ENCODE measurements at regions not wholly inside any gene's neighbourhood (a gene's known extent, or its start where the extent isn't known, plus 50 kb on each side); places are given as distances from the start of the nearest gene placed in this dataset.

GRCh38 chr2:163428187-163428586 is 307.6 kb downstream of the FIGN start:
- Mint-ChIP-seq H3K27me3 (no peaks in the 10 kb centered on the region), H3K36me3 (ENCODE audit: insufficient read depth) (peaks cover 3% of the 10 kb centered on the region), H3K4me1 (ENCODE audit: low read depth in 2 of 2) (no peaks in the 10 kb centered on the region), H3K27ac (no peak overlapping the region), H3K9me3 (peaks cover 11 to 12% of the 10 kb centered on the region in 2 donors), H3K4me3 (no peak overlapping the region)
- ATAC-seq (replicated peaks), result no peak
- no peak for DNase-seq

- DNase-seq, result no peak
- H3K4me3 Mint-ChIP-seq, result no peak overlapping the region
- H3K27me3 Mint-ChIP-seq, result no peaks in the 10 kb centered on the region
- H3K4me1 Mint-ChIP-seq (ENCODE audit: low read depth in 2 of 2), result no peaks in the 10 kb centered on the region
- ATAC-seq (replicated peaks), result no peak
- no peaks in the 10 kb centered on the region for H3K36me3 Mint-ChIP-seq (ENCODE audit: insufficient read depth)
- peaks cover 4 to 8% of the 10 kb centered on the region in 2 donors for H3K9me3 Mint-ChIP-seq
- no peak overlapping the region for H3K27ac Mint-ChIP-seq
Measured at GRCh38 chr2:163420604-163421003, 315.2 kb downstream of the FIGN start.

- DNase-seq, result no peak
- Mint-ChIP-seq H3K4me1 (ENCODE audit: low read depth in 2 of 2) (no peaks in the 10 kb centered on the region), H3K4me3 (no peak overlapping the region), H3K27ac (no peak overlapping the region), H3K27me3 (no peaks in the 10 kb centered on the region), H3K36me3 (ENCODE audit: insufficient read depth) (no peaks in the 10 kb centered on the region), H3K9me3 (peaks cover 8% of the 10 kb centered on the region in 2 donors)
- no peak for ATAC-seq (replicated peaks)
Measured at GRCh38 chr2:163419000-163419830, 316.6 kb downstream of the FIGN start.

- ATAC-seq (replicated peaks) (no peak), DNase-seq (no peak)
- H3K4me1 Mint-ChIP-seq (ENCODE audit: low read depth in 2 of 2), result no peaks in the 10 kb centered on the region
- peaks cover 7 to 8% of the 10 kb centered on the region in 2 donors for H3K9me3 Mint-ChIP-seq
- H3K36me3 Mint-ChIP-seq (ENCODE audit: insufficient read depth), result no peaks in the 10 kb centered on the region
- H3K4me3 Mint-ChIP-seq, result no peak overlapping the region
- H3K27me3 Mint-ChIP-seq, result no peaks in the 10 kb centered on the region
- no peak overlapping the region for H3K27ac Mint-ChIP-seq
Measured at GRCh38 chr2:163417596-163418337, 318.0 kb downstream of the FIGN start.

- no peaks in the 10 kb centered on the region for H3K36me3 Mint-ChIP-seq (ENCODE audit: insufficient read depth)
- ATAC-seq (replicated peaks) (no peak), DNase-seq (no peak)
- H3K4me1 Mint-ChIP-seq (ENCODE audit: low read depth in 2 of 2), result no peaks in the 10 kb centered on the region
- H3K27ac Mint-ChIP-seq, result no peak overlapping the region
- no peaks in the 10 kb centered on the region for H3K27me3 Mint-ChIP-seq
- no peak overlapping the region for H3K4me3 Mint-ChIP-seq
- peaks cover 13 to 15% of the 10 kb centered on the region in 2 donors for H3K9me3 Mint-ChIP-seq
Measured at GRCh38 chr2:163414121-163414520, 321.7 kb downstream of the FIGN start.

- DNase-seq (no peak), ATAC-seq (replicated peaks) (no peak)
- H3K27me3 Mint-ChIP-seq, result no peaks in the 10 kb centered on the region
- no peaks in the 10 kb centered on the region for H3K36me3 Mint-ChIP-seq (ENCODE audit: insufficient read depth)
- H3K9me3 Mint-ChIP-seq, result peaks cover 13 to 20% of the 10 kb centered on the region in 2 donors
- no peak overlapping the region for H3K4me3 Mint-ChIP-seq
- no peaks in the 10 kb centered on the region for H3K4me1 Mint-ChIP-seq (ENCODE audit: low read depth in 2 of 2)
- H3K27ac Mint-ChIP-seq, result no peak overlapping the region
Measured at GRCh38 chr2:163407296-163407695, 328.5 kb downstream of the FIGN start.

- DNase-seq (no peak), ATAC-seq (replicated peaks) (no peak)
- no peak overlapping the region for H3K27ac Mint-ChIP-seq
- no peaks in the 10 kb centered on the region for H3K27me3 Mint-ChIP-seq
- no peak overlapping the region for H3K4me3 Mint-ChIP-seq
- no peaks in the 10 kb centered on the region for H3K4me1 Mint-ChIP-seq (ENCODE audit: low read depth in 2 of 2)
- H3K9me3 Mint-ChIP-seq, result peaks cover 8 to 15% of the 10 kb centered on the region in 2 donors
- H3K36me3 Mint-ChIP-seq (ENCODE audit: insufficient read depth), result no peaks in the 10 kb centered on the region
Measured at GRCh38 chr2:163405298-163405697, 330.5 kb downstream of the FIGN start.

- DNase-seq (no peak), ATAC-seq (replicated peaks) (no peak)
- H3K4me1 Mint-ChIP-seq (ENCODE audit: low read depth in 2 of 2), result no peaks in the 10 kb centered on the region
- H3K27me3 Mint-ChIP-seq, result no peaks in the 10 kb centered on the region
- H3K4me3 Mint-ChIP-seq, result no peak overlapping the region
- H3K27ac Mint-ChIP-seq, result no peak overlapping the region
- H3K9me3 Mint-ChIP-seq, result no peaks in the 10 kb centered on the region
- H3K36me3 Mint-ChIP-seq (ENCODE audit: insufficient read depth), result no peaks in the 10 kb centered on the region
Measured at GRCh38 chr2:163401481-163401880, 334.3 kb downstream of the FIGN start.

GRCh38 chr2:163397451-163397850 is 338.4 kb downstream of the FIGN start:
- H3K27me3 Mint-ChIP-seq, result no peaks in the 10 kb centered on the region
- no peak overlapping the region for H3K27ac Mint-ChIP-seq
- DNase-seq, result no peak
- no peak overlapping the region for H3K4me3 Mint-ChIP-seq
- no peaks in the 10 kb centered on the region for H3K4me1 Mint-ChIP-seq (ENCODE audit: low read depth in 2 of 2)
- no peaks in the 10 kb centered on the region for H3K9me3 Mint-ChIP-seq
- no peak for ATAC-seq (replicated peaks)
- H3K36me3 Mint-ChIP-seq (ENCODE audit: insufficient read depth), result no peaks in the 10 kb centered on the region

- DNase-seq (no peak), ATAC-seq (replicated peaks) (no peak)
- H3K4me3 Mint-ChIP-seq, result no peak overlapping the region
- no peaks in the 10 kb centered on the region for H3K27me3 Mint-ChIP-seq
- no peaks in the 10 kb centered on the region for H3K36me3 Mint-ChIP-seq (ENCODE audit: insufficient read depth)
- no peaks in the 10 kb centered on the region for H3K4me1 Mint-ChIP-seq (ENCODE audit: low read depth in 2 of 2)
- no peaks in the 10 kb centered on the region for H3K9me3 Mint-ChIP-seq
- no peak overlapping the region for H3K27ac Mint-ChIP-seq
Measured at GRCh38 chr2:163395602-163396001, 340.2 kb downstream of the FIGN start.

GRCh38 chr2:163389838-163390237 is 346.0 kb downstream of the FIGN start:
- Mint-ChIP-seq H3K27ac (no peak overlapping the region), H3K36me3 (ENCODE audit: insufficient read depth) (no peaks in the 10 kb centered on the region), H3K4me1 (ENCODE audit: low read depth in 2 of 2) (no peaks in the 10 kb centered on the region), H3K4me3 (no peak overlapping the region), H3K9me3 (peaks cover 5 to 10% of the 10 kb centered on the region in 2 donors), H3K27me3 (no peaks in the 10 kb centered on the region)
- DNase-seq (no peak), ATAC-seq (replicated peaks) (no peak)

GRCh38 chr2:163375472-163375871 is 360.3 kb downstream of the FIGN start:
- no peaks in the 10 kb centered on the region for H3K4me1 Mint-ChIP-seq (ENCODE audit: low read depth in 2 of 2)
- no peak overlapping the region for H3K27ac Mint-ChIP-seq
- no peaks in the 10 kb centered on the region for H3K36me3 Mint-ChIP-seq (ENCODE audit: insufficient read depth)
- ATAC-seq (replicated peaks) (no peak), DNase-seq (no peak)
- H3K27me3 Mint-ChIP-seq, result no peaks in the 10 kb centered on the region
- H3K4me3 Mint-ChIP-seq, result no peak overlapping the region
- H3K9me3 Mint-ChIP-seq, result peaks cover 13 to 19% of the 10 kb centered on the region in 2 donors

- H3K27me3 Mint-ChIP-seq, result no peaks in the 10 kb centered on the region
- peaks cover 13 to 19% of the 10 kb centered on the region in 2 donors for H3K9me3 Mint-ChIP-seq
- H3K27ac Mint-ChIP-seq, result no peak overlapping the region
- H3K4me3 Mint-ChIP-seq, result no peak overlapping the region
- H3K36me3 Mint-ChIP-seq (ENCODE audit: insufficient read depth), result no peaks in the 10 kb centered on the region
- no peaks in the 10 kb centered on the region for H3K4me1 Mint-ChIP-seq (ENCODE audit: low read depth in 2 of 2)
- no peak for ATAC-seq (replicated peaks)
- no peak for DNase-seq
Measured at GRCh38 chr2:163375070-163375469, 360.7 kb downstream of the FIGN start.

- Mint-ChIP-seq H3K4me3 (no peak overlapping the region), H3K36me3 (ENCODE audit: insufficient read depth) (no peaks in the 10 kb centered on the region), H3K4me1 (ENCODE audit: low read depth in 2 of 2) (no peaks in the 10 kb centered on the region), H3K27ac (no peak overlapping the region), H3K27me3 (no peaks in the 10 kb centered on the region), H3K9me3 (peaks cover 13 to 19% of the 10 kb centered on the region in 2 donors)
- DNase-seq (no peak), ATAC-seq (replicated peaks) (no peak)
Measured at GRCh38 chr2:163374282-163374681, 361.5 kb downstream of the FIGN start.
